ENCODE measurements at regions not wholly inside any gene's neighbourhood (a gene's known extent, or its start where the extent isn't known, plus 50 kb on each side); places are given as distances from the start of the nearest gene placed in this dataset.

DNA sequence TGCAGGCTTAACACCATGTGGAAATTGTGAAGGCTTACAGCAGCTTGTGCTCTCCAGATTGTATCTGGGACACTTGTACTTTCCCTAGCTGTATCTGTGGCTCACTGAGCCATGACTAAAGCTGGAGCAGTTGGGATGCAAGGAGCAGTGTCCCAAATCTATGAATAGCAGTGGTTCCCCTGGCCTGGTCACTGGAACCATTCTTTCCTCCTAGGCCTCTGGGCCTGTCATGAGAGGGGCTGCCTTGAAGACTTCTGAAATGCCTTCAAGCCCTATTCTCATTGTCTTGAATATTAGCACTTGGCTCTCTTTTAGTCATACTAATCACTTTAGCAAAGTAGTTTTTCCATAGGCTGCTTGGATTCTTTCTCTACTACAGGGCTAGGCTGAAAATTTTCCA, 186.8 kb upstream of the LRATD1 start:
- TF ChIP-seq, protein P1, sequence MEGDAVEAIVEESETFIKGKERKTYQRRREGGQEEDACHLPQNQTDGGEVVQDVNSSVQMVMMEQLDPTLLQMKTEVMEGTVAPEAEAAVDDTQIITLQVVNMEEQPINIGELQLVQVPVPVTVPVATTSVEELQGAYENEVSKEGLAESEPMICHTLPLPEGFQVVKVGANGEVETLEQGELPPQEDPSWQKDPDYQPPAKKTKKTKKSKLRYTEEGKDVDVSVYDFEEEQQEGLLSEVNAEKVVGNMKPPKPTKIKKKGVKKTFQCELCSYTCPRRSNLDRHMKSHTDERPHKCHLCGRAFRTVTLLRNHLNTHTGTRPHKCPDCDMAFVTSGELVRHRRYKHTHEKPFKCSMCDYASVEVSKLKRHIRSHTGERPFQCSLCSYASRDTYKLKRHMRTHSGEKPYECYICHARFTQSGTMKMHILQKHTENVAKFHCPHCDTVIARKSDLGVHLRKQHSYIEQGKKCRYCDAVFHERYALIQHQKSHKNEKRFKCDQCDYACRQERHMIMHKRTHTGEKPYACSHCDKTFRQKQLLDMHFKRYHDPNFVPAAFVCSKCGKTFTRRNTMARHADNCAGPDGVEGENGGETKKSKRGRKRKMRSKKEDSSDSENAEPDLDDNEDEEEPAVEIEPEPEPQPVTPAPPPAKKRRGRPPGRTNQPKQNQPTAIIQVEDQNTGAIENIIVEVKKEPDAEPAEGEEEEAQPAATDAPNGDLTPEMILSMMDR (IDR thresholded peaks at IDR 0.05 in 4 of 5, conservative IDR thresholded peaks at IDR 0.05 in 1 of 5), result no peak
- no peak for TF ChIP-seq POLR2A (IDR thresholded peaks at IDR 0.05)

All from gastrocnemius medialis (tissue), 4 donors.